HG02938 (cell line): ENCODE measurements at regions not wholly inside any gene's neighbourhood (a gene's known extent, or its start where the extent isn't known, plus 50 kb on each side); places are given as distances from the start of the nearest gene placed in this dataset.

Experiments used
- ATAC-seq: cut with Tn5 transposase; IDR thresholded peaks from one replicate; pipeline ENCODE4 v1.9.1; 2021; ENCODE audit warnings: mild to moderate bottlenecking, moderate library complexity; ENCODE audit not compliant: unreplicated experiment

DNA sequence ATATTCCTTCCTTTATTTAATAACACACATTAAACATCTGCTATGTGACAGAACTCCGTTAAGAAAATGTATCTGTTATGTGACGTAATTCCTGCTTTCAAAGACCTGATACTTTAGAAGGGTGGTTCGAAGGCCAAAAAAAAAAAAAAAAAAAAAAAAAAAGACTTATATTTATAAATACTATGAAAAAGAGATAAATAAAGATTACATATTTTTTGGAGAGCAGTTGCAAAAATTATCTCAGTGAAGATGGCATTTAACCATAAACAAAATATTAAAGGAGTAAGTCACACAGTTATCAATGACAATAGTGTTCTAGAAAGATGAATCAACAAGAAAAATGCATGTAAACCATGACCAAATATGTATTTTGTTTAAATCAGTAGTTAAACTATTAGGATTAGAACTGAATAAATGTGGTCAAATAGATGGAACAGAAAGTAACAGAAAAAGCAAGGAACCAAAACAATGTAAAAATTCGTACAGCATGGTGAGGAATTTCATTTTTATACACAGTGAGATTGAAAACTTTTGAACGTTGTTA is 612.3 kb upstream of the SLITRK5 start:
- no peak for ATAC-seq

DNA sequence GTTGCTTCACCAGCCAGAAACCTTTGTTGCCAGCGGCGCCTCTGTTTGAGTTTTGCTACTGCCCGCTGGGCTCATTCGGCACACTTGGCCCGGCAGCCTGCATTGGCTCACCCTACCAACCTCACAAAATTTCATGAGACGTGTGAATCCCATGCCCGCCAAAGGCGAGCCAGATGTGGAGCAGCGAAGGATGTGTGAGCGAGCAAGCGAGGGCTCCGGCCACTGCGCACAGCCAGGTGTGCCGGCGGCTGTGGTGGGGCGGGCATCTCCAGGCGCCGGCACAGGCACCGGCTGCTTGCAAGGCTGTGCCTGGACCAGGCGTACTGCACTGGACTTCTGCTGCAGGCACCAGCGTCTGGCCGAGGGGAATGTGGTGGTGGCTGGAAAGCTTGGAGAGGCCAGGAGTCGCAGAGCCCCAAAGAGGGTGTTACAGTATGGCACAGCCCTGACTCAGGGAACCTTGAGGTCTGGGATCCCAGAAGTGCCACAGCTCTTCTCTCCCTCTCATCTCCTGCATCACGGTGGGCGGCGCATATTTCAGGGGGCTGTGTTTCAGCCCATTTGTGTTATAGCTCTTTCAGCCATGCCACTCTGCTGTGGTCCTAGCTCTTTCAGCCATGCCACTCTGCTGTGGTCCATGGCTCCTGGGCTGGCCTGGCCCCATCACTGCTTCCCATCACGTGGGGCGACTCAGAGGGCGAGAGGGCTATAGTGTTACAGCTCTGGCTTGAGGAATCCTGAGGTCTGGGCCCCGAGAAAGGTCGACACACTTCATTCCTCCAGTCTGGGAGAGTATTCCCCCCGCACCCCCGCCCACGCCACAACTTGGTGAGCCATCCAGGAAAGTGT is 592.0 kb upstream of the SLITRK5 start:
- ATAC-seq, result no peak

DNA sequence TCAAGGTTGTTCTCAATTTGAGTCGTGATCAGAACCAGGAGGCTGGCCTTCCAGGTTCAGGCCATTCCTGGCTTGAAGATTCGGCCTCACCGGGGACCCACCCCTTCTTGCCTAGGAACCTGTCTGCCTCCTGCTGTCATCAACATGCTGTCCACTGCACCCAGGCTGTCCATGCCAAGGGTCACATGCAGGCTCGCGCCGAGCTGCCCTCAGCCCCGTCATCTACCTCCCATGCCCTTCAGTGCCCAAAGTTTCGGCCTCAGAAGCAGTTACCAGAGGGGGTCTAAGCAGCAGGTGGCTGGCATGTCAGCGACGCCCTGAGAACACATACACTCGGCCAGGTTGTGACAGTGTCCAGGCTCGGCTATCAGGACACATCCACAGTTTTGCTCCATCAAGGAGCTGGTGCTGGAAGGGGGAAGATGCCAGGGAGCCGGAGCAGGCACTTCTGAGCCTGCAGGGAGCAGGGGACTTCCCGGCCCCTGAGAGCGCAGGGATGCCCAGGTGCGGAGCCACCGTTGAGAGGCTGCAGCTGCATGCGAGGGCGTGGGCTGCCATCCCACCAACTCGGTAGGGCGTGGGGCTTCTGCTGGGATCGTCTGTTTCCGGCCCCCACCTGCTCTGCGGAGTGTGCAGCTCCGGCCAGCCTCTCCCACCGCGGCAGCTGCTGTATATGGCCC is 590.9 kb upstream of the SLITRK5 start:
- no peak for ATAC-seq

DNA sequence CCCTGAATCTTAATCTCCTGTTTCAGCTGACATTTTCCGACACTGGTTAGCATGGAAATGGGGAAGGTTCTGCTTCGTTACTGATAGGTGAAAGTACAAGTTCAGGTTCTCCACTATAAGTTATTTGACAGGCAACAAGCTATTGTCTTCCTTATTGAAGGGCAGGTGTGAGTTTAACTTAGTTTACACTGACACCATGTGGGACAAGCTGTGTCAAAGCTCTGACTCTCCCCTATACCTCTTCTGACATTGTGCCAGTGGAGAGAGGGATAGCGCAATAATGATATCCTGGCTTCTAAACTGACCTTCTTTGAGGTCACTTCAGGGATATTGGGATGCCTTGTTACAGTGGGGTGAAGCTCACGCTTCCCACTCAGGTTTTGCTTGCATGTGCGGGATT is 587.0 kb upstream of the SLITRK5 start:
- ATAC-seq, result no peak

DNA sequence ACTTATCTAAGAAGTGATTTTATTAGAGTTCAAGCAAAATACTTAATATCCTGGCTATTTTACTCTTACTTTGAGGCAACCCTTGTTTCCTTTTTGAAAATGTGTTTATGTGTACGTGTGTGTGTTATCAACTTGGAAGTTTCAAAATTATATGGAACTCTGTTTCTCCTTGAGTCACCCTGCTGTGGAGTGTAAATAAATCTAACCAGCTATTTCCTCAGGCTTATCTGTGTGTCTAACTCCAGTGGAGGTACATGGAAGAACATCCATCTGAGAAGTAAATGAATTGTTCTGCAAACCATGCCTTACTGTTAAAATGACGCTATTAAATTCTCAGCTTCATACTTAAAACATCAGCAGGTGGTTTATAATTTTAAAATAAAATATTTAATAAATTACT is 583.4 kb upstream of the SLITRK5 start:
- ATAC-seq, result no peak

DNA sequence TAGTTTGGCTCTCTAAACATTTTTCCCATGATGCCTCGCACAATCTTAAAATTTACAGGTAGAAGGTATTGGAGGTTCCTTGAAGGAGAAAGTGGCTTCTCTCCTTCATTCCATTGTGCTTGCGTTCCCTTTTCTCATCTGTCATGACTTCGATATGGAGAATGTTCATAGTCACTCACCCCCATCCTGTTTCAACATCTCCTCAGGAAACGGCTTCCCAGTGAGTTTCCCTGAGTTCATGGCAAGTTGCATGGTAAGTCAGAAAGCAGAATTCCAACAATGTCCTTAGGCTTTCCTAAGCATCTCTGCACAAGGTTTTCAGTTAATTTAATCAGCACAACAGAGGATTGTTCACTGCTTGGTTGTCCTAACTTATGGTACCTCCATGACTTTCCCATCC is 581.8 kb upstream of the SLITRK5 start:
- ATAC-seq, result no peak

DNA sequence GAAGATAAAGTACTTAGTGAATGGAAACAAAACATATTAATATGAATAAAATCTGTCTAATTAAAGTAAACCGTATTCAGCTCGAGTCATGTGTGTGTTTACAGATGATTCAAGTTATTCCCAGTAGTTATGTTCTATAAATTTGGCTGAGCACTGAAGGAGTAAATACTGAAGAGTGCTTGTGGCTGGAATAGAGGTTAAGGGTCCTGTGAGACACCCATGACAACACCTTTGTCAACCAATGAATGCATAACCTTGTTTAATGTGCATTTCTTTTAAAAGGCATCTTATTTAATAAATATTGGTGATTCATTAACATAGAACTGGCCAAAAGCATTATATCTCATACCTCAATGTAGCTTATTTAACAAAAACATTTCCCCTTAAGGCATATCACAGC is 577.8 kb upstream of the SLITRK5 start:
- ATAC-seq, result no peak

DNA sequence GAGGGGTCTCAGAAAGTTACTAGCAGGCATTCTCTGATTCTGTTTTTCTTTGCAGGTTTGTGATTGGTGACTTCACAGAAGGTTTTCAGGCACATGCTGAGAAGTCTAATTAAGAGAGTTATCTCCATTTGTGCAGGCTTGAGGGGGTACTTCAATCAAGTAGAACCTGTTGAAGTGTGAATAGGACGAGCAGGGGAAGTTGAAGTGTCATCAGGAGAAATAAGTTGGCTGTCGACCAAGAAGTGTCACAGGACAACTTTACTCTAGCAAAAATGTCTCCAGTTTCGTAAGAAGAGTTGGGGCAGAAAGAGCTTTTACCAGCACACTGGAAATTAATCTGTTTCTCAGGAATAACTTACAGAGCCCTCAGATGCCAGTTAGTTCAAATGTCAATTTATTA is 576.5 kb upstream of the SLITRK5 start:
- no peak for ATAC-seq

DNA sequence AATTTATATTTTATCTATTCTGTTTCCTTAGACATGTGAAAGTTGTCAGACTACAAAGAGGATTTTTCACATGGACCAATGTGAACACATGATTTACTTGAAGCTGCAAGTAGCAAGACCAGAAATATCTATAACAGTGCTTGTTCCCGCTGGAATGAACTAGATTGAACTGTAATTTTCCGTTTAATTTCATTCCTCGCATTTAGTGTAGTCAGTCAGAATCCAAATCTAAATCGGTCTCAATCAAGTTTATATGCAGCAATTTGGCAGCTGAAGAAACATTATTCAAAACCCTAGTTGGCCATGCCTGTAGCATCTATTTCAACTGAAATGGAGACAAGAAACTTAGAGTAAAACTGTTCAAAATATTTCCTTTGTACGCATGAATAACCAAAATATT is 570.7 kb upstream of the SLITRK5 start:
- ATAC-seq, result no peak

DNA sequence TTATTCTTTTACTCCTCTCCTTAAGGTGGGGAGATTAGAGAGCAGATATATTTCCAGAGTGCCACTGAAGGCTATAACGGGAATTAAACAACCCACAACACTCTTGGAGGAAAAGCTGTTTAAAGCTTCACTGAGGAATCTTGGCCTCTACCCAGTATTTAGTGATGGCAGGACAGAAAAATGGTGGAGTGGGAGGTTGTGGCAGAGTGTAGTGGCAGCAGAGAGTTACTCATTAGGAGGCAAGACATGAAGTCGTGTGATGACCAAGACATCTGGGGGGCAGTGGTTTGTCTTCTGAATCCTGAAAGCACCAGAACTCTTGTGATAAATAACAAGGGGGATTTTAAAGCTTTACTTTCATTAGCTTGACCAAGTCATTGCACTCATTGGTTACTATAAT is 563.5 kb upstream of the SLITRK5 start:
- ATAC-seq, result no peak

DNA sequence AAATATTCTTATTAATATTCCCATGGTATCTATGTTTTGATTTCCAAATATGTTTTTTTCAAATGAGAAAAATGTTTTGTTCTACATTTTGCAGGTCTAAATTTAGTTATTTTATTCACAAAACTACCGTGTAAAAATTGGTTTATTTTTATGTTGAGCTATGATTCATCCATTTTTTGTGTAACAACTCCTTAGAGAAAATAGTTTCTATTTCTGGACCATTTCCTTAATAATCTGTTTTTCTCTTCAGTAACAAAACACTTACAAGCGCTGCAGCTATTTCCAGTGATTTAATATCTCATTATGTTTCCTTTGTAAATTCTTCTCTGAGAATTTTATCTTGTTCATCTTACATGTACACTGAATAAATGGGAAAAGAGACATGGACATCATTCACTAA is 550.7 kb upstream of the SLITRK5 start:
- no peak for ATAC-seq

DNA sequence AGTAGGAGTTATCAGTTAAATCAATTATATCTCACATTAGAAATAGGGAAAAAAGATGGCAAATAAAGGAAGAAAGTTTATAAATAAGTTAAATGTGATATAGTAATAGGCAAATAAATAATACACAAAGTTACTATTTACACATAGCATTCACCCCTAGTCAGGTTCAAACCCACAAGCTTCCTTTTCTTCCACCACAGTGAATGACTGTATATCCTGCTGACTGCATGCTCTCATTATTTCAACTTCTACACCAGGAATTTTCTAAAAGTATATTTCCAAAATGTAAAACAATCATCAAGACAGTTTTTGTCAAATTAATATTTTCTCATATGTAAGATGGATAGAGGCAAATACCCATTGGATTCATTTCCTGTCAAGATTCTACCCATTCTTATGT is 548.6 kb upstream of the SLITRK5 start:
- ATAC-seq, result no peak

DNA sequence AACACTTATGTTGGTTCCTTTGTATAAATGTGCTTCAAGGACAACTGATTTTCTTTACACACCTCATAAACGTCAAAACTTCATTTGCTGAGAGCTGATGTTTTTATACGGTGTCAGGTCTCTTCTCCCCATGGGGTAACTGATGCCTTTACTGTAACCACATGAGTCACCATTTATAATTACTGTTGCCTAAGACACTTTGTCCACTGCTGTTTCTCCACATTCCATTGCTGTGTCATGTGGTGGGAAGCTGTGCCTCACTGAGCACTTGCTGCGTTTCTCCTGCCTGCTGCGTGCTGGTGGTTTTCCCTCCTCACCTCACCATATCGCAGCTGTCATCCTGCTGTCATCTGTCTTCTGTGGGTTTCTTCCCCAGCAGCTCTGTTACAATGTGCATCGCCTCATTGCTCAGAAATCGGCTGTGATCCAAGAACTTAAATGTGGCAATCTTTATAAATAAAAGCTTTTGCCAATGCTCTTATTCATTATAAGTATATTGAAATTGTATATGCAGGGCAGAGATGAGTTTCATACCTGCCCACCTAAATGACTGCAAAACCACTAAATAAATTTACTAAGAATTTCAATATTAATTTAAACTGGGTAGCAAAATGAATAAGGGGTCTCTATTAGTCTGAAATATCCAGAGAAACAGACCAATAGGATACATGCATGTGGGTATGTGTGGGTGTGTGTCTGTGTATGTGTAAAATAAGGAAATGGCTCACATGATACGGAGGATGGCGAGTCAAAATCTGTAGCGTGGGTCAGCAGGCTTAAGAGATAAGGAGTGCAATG is 547.0 kb upstream of the SLITRK5 start:
- no peak for ATAC-seq

DNA sequence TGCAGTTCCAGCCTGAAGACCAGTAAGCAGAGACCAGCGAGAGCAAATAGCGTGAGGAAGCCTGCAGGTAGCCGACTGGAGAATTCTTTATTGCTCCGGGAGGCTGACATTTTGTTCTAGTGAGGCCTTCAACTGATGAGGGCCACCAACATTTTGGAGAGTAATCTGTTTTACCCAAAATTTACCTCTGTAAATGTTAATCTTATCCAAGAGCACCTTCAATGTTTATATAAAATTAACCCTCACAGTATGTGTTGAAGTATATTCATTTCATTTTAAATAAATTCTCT is 546.4 kb upstream of the SLITRK5 start:
- no peak for ATAC-seq

DNA sequence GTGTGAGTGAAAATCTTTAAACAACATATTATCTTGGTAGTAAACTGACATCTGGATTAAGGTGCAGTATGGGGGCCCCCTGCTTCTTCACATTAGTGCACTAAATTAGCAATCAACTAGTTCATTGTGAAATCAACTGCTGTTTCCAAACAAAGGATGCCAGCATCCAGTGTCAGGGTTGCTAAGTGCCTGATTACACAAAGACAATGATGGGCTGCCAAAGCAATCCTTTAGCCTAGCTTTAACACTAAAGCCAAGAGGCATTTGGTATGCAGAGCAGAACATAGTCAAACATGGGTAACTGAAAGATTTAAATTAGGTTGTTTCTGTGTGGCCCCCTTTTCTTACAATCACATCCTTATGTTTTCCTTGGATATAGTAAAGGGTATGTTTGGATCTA is 543.1 kb upstream of the SLITRK5 start:
- ATAC-seq, result no peak

DNA sequence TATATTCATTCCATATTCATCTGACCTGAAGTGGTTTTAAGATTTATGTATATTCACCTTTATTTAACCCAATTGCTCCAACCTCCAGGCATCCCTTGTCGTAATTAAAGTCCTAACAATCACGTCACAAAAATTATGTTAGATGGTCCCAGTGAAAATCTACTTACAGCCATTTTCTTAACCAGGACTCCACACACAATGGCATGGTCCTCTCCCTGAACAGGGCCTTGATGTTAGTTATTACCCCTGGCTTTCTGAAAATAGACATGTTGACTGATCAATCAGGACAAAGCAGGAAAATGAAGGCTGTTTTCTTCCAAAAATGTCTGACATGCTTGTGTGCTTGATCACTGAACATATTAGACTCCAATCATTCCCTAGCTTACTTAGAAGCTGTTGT is 542.7 kb upstream of the SLITRK5 start:
- ATAC-seq, result no peak

DNA sequence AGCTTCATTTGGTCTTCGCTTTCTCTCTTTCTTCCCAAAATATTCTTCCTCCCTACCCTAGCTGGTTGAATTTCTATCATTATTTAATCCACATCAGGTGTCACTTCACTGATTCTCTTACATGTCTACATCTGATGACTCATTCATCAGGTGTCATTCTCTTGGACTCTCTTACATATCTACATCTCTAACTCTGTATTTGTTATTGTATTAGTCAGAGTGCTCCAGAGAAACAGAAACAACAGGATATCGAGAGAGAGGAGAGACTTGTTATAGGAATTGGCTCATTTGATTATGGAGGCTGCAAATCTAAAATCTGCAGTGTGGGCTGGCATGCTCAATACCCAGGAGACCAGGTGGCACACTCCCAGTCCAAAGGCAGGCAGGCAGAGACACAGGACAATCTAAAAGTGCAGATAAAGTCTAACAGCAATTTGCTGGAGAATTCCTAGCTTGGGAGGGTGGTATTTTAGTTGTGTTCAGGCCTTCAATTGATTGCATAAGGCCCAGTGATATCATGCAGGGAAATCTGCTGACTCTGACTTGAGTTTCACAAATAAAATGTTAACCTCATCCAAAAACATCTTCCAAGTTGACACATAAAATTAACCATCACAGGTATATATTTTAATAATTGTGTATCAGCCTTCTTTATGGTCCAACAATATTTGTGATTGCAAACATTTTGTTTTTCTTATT is 541.4 kb upstream of the SLITRK5 start:
- no peak for ATAC-seq

DNA sequence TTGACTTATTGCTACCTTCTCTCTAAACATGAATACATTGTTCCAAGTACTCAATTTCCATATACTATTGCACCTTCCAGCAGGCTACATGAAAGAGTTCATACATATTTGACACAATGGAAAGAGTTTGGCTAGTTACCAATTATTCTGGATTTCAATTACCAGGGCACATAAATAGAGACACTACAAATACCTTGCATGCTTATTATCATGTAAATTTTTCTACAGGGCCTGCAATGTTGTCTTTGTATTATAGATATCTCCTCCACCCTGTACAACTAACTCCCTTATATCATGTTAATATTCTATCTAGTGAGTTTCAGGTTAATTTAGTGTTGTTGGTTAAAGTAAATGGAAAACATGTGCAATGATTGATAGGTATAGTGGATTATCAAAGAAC is 540.7 kb upstream of the SLITRK5 start:
- ATAC-seq, result no peak

DNA sequence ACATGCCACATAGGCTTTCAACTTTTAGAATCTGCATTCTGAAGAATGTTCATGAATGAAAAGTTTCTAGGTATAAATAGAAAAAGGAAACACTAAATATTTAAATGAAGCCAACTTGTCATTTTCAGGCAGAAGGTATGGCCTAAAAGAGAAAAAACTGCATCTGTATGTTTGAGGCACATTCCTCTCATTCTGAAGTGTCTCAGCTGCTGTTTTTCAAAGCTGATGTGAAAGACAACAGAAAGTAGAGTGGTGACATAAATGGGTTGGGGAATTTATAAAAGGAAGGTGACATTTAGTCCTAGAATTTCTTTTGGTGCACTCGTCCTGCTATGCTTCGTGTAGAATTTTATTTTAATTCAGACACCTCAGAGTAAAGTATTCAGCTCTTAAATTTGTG is 539.6 kb upstream of the SLITRK5 start:
- ATAC-seq, result no peak

DNA sequence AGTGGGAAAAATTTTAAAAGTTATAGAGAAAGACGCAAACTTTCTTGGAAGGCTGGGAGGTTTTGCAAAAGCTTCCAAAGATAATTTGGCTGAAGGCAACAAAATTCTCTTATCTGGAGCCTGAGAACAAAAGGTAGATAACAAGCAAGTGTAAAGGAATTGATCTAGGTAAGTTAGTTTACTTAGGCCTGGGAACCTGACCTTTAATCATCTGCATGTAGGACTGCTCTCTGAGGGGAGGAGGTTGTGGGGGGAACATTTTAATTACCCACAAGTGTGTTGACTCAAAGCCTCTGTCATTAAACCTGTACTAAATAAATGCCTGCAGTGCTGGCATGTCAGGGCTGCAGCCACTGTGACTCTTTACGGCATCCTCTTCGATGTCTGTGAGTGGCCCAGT is 532.3 kb upstream of the SLITRK5 start:
- no peak for ATAC-seq

DNA sequence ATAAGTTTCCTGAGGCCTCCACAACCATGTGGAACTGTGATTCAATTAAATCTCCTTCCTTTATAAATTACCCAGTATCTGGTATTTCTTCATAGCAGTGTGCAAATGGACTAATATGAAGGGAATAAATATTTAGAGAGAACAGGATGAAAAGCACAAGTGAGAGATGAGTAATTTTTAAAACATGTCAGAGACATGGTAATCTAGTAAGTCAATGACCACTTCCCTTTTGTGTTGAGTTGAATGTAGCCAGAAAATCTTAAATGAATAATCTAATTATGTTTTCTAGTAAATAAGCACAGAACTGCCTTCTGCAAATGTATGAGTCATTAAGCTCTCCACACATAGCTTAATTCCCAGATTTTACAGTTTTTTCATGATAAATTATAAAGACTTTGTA is 524.1 kb upstream of the SLITRK5 start:
- ATAC-seq, result no peak
